HUES48 (cell line): ENCODE measurements at regions not wholly inside any gene's neighbourhood (a gene's known extent, or its start where the extent isn't known, plus 50 kb on each side); places are given as distances from the start of the nearest gene placed in this dataset.

Experiments
- H3K27ac ChIP-seq: one replicate; pipeline ENCODE4 v1.7.0; 2013; ENCODE audit warnings: low read depth, low read length, inconsistent platforms
- H3K27me3 ChIP-seq: 2 replicates; pipeline ENCODE4 v1.6.1; 2013; ENCODE audit warnings: mild to moderate bottlenecking, low read length; ENCODE audit not compliant: control insufficient read depth, insufficient read depth
- H3K36me3 ChIP-seq: 2 replicates; pipeline ENCODE4 v1.6.1; 2013; ENCODE audit warnings: low read length; ENCODE audit not compliant: control insufficient read depth, insufficient read depth
- H3K4me1 ChIP-seq: 2 replicates; pipeline ENCODE4 v1.6.1; 2013; ENCODE audit warnings: mild to moderate bottlenecking, low read length; ENCODE audit not compliant: control insufficient read depth, insufficient read depth
- H3K4me3 ChIP-seq: 2 replicates; pipeline ENCODE4 v1.5.1; 2013; ENCODE audit warnings: mild to moderate bottlenecking, low read depth, low read length
- H3K9ac ChIP-seq: 2 replicates; pipeline ENCODE4 v1.6.1; 2013; ENCODE audit warnings: mild to moderate bottlenecking, low read depth, low read length, moderate library complexity
- H3K9me3 ChIP-seq: 2 replicates; pipeline ENCODE4 v1.6.1; 2013; ENCODE audit warnings: low read length; ENCODE audit not compliant: control insufficient read depth, insufficient read depth

DNA sequence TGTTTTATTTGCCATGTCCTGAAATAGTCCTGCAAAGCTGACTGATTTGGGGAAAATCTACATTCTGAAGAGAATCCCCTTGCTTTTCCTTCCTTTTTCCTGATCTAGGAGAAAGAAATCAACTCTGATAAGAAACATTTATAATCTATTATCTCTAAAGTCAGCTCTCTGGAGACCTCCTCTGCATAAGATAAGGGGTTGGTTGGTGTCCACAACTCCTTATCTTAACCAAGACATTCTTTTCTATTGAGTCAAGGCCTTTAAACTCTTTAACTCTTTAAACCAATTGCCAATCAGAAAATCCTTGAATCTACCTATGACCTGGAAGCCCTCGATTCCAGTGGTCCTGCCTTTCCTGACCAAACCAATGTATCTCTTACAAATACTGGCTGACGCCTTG lies 373.6 kb upstream of the RASGEF1B start:
- no peak overlapping the region for H3K9ac ChIP-seq
- H3K9me3 ChIP-seq, result no peaks in the 10 kb centered on the region
- no peaks in the 10 kb centered on the region for H3K27me3 ChIP-seq
- no peak overlapping the region for H3K4me3 ChIP-seq
- H3K36me3 ChIP-seq, result no peaks in the 10 kb centered on the region
- peak overlapping the region; percentile 67 for H3K27ac ChIP-seq
- peaks cover 6% of the 10 kb centered on the region; the same call in 1 of the 2 replicates for H3K4me1 ChIP-seq

DNA sequence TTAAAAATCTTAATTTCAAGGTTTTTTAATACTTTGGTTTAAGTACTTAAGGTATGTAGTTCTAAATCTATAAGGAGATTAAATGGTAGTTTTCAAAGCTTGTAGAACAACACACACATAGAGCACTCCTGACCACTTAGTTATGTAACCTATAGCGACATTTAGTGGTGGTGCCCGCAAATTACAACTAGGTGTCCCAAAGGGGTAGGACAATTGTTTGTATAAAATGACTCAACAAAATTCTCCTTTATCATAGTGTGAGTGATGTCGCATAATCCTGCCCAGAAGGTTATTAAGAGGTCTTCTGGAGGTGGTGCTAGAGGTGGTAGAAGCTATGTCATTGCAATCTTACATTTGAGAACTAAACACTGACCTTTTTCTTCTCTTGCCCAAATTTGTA lies 373.0 kb upstream of the RASGEF1B start:
- Histone ChIP-seq H3K27ac (peak overlapping the region; percentile 67), H3K4me1 (peaks cover 7% of the 10 kb centered on the region; the same call in 1 of the 2 replicates), H3K9me3 (no peaks in the 10 kb centered on the region), H3K27me3 (no peaks in the 10 kb centered on the region), H3K9ac (0 out of 2 replicates have a peak overlapping the region, but pooled peaks have one; percentile 18), H3K4me3 (no peak overlapping the region), H3K36me3 (no peaks in the 10 kb centered on the region)

DNA sequence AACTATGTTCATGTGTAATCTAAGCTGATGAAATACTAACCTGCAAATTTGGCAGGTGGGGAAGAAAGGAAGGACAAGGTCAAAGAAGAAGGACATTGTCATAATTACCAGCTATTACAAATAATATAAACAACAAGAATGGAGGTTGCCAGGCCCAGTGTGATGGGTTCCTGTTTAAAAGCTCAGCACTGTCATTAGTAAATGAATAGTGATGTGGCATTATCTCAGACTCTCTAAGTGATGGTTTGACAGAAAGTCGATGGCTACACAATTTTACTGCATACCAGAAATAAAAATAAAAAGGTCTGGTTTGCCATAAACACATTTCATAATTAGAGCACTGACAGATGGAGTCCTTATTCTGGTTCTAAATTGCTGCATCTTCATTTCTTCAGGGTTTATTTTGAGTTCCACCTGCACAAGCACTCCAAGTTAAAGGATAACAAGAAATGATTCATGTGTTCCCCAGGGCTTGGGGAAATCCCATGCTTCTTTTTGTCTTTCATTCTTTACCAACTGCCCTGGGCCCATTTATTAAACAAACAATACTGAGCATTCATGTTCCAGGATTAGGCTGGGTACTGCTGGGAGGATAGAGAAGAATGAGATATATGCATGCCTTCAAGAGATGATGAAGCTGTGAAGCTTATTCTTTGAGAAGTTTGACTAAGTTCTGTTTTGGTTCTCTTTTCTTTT lies 367.8 kb upstream of the RASGEF1B start:
- peaks cover 8% of the 10 kb centered on the region; the same call in 1 of the 2 replicates for H3K4me1 ChIP-seq
- H3K27ac ChIP-seq, result no peak overlapping the region

DNA sequence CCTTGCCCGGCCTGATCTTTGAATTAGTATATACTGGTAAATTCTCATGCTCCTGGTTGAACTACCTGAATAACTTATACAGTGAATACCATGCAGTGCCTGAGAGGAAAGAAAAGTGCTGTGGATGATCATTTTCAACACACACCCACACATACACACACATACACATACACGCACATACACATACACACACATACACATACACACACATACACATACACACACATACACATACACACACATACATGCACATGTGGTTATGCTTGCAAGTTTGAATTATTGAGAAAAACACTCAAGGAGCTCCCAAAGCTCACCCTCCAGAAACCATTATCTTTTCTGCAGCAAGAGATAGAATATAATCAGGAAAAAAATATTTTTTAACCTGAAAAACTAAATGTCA lies 366.9 kb upstream of the RASGEF1B start:
- no peak overlapping the region for H3K27ac ChIP-seq
- H3K36me3 ChIP-seq, result no peaks in the 10 kb centered on the region
- H3K27me3 ChIP-seq, result no peaks in the 10 kb centered on the region
- H3K4me3 ChIP-seq, result no peak overlapping the region
- no peak overlapping the region for H3K9ac ChIP-seq
- peaks cover 6% of the 10 kb centered on the region; the same call in 1 of the 2 replicates for H3K4me1 ChIP-seq
- no peaks in the 10 kb centered on the region for H3K9me3 ChIP-seq

More for the DNA sequence above, 367.8 kb upstream of the RASGEF1B start:
- Histone ChIP-seq H3K9me3 (no peaks in the 10 kb centered on the region), H3K27me3 (no peaks in the 10 kb centered on the region), H3K4me3 (no peak overlapping the region), H3K9ac (no peak overlapping the region), H3K36me3 (no peaks in the 10 kb centered on the region)

DNA sequence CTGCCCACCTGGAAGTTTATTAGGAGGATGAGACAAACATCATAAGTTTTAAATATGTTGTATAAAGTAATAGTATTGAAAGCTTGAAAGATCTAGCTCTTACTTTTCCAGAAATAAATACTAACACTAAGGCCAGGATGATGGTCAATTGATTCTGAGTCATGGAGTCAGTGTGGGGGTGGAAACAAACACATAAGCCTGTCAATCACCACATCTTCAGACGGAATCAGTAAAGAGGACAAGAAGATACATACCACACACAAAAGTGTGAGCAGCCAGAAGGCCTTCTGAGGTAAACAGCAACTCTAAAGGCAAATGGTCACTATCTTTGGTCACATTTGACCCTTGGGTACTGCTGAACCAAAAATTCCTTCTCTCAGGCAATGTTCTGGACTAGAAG lies 365.0 kb upstream of the RASGEF1B start:
- H3K9ac ChIP-seq, result no peak overlapping the region
- H3K27ac ChIP-seq, result no peak overlapping the region
- no peaks in the 10 kb centered on the region for H3K9me3 ChIP-seq
- no peaks in the 10 kb centered on the region for H3K36me3 ChIP-seq
- H3K4me1 ChIP-seq, result peaks cover 6% of the 10 kb centered on the region; the same call in 1 of the 2 replicates
- no peaks in the 10 kb centered on the region for H3K27me3 ChIP-seq
- no peak overlapping the region for H3K4me3 ChIP-seq

DNA sequence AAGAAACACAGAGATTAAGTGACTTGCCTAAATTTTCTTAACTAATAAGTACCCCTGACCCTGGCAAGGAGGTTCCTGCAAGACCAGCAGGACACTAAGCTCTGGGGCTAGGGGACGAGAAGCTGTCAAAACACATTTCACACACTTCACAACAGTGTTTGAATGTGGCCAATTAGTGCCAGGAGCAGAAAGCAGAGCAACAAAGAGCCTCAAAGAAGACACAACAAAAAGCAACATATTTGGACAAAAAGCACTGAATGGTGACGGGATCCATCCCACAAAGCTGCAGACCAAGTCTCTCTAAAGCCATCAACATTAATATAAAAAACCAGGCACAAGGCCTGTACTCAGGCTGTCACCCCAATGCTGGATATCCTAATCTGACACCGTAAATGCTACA lies 361.9 kb upstream of the RASGEF1B start:
- H3K36me3 ChIP-seq, result no peaks in the 10 kb centered on the region
- no peak overlapping the region for H3K27ac ChIP-seq
- no peaks in the 10 kb centered on the region for H3K27me3 ChIP-seq
- H3K4me3 ChIP-seq, result no peak overlapping the region
- H3K9ac ChIP-seq, result no peak overlapping the region
- H3K9me3 ChIP-seq, result no peaks in the 10 kb centered on the region
- H3K4me1 ChIP-seq, result no peaks in the 10 kb centered on the region

DNA sequence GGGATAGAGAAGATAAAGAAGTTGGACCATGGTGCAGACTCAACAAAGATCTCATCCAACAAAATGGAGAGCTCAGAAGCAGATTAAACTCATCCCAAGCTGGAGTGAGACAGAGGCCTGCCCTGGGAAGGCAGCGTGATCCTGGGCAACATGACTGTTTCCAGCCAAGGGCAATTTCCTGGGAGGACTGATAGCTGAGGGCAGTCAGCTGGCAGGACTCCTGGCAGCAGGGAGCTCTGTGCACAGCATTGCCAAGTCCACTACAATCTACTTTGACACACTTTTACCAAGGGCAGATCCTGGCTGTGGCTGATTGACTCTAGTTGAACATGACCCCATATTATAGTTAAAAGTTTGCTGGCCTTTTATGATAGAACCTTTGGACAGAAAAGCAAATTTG lies 357.3 kb upstream of the RASGEF1B start:
- Histone ChIP-seq H3K9me3 (no peaks in the 10 kb centered on the region), H3K9ac (no peak overlapping the region), H3K27me3 (no peaks in the 10 kb centered on the region), H3K27ac (no peak overlapping the region), H3K36me3 (no peaks in the 10 kb centered on the region), H3K4me3 (no peak overlapping the region), H3K4me1 (no peaks in the 10 kb centered on the region)

DNA sequence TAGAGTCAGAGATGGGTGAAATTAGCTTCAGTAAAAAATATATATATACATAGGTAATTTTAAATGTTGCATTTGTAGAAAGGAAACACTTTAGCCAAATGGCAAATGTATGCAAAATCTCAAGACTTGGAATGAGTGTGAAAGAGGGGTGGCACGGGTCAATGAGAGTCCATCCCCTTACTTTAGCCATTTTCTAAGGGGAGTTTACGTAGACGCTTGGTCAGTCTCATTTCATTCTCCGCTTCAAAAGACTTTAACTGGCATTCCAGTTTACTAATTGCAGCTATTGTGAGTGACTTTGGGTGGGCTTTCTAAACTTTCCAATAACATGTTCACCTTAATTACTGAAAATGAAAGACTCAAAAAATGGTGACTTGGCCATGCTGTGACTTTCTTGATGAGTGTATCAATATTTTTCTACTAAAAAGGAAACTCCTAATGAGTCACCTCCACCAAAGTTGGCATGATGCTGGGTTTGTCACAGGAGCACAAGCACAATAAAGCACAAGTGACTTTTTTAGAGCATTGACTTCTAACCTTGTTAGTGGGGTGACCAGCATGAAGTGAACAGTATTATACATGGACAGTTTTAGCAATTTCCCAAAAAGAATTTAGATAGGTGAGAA lies 356.0 kb upstream of the RASGEF1B start:
- Histone ChIP-seq H3K27me3 (no peaks in the 10 kb centered on the region), H3K27ac (no peak overlapping the region), H3K36me3 (no peaks in the 10 kb centered on the region), H3K4me3 (no peak overlapping the region), H3K9ac (no peak overlapping the region), H3K9me3 (no peaks in the 10 kb centered on the region), H3K4me1 (no peaks in the 10 kb centered on the region)

DNA sequence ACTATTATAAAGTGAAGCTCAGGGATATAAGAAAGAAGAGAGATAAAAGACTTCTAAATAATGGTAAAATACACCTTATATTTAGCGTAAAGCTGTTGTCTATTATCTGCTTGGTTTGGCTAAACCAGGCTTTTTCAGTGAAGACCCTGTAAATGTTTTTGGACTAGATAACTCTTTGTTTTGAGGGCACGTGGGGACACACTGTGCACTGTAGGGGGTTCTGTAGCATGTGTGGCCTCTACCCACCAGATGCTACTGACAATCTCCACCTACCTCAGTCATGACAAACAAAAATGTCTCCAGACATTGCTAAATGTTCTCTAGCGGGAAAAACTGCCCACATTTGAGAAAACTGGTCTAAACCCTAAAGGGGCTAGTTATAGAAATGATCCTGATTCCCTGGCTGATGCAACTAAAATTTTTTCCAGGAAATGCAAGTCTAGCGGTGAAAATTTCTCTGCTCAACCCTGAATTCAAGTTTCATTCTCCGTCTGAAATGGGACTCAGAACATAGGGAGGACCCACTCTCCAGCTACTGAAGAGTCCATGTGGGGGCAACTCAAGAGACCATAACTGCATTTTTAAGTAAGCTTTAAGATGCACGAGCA lies 355.2 kb upstream of the RASGEF1B start:
- Histone ChIP-seq H3K36me3 (no peaks in the 10 kb centered on the region), H3K4me3 (no peak overlapping the region), H3K27me3 (no peaks in the 10 kb centered on the region), H3K9ac (no peak overlapping the region), H3K27ac (no peak overlapping the region), H3K9me3 (no peaks in the 10 kb centered on the region), H3K4me1 (no peaks in the 10 kb centered on the region)

DNA sequence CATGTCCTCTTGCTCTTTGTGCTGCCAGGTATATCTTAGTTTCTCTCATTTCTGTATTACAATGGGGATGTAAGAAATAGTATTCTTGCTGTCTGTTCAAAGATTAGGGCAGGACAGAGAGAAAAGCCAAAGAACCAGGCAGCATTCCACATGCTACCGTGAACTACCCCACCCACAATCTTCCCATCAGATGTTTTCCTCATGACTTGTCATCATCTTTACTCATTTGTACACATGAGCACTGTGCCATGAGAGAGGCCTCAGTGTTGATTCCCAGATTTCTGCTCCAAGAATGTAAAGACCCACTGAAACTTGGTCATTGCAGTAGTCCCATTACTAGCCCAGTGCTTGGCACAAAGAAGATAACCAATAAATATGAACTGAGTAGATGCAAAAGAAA lies 354.6 kb upstream of the RASGEF1B start:
- no peaks in the 10 kb centered on the region for H3K9me3 ChIP-seq
- H3K27me3 ChIP-seq, result no peaks in the 10 kb centered on the region
- H3K9ac ChIP-seq, result no peak overlapping the region
- no peak overlapping the region for H3K4me3 ChIP-seq
- H3K4me1 ChIP-seq, result no peaks in the 10 kb centered on the region
- H3K36me3 ChIP-seq, result no peaks in the 10 kb centered on the region
- H3K27ac ChIP-seq, result no peak overlapping the region

DNA sequence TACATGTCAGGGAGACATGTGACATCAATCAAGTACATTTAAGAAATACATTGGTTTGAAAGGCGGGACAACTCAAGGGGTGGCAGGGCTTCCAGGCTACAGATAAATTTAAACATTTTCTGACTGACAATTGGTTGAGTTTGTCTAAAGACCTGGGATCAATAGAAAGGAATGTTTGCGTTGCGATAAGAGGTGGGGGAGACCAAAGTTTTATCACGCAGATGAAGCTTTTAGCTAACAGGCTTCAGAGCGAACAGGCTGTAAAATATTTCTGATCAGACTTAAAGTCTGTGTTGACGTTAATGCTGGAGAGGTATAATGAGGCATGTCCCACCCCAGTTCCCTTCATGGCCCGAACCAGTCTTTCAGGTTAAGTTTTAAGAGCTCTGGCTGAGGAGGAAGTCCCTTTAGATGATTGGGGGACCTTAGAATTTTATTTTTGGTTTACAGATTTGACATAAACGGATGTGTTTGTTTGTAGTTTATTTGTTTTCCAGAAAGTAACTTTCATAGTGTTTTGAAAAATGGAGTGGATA lies 346.7 kb upstream of the RASGEF1B start:
- 0 out of 2 replicates have a peak, but pooled peaks cover 3% of the 10 kb centered on the region for H3K4me1 ChIP-seq
- H3K36me3 ChIP-seq, result no peaks in the 10 kb centered on the region
- H3K27me3 ChIP-seq, result no peaks in the 10 kb centered on the region
- H3K9ac ChIP-seq, result no peak overlapping the region
- H3K4me3 ChIP-seq, result no peak overlapping the region
- H3K27ac ChIP-seq, result peak overlapping the region; percentile 11
- H3K9me3 ChIP-seq, result no peaks in the 10 kb centered on the region
